HG02623 (cell line): ENCODE measurements at regions not wholly inside any gene's neighbourhood (a gene's known extent, or its start where the extent isn't known, plus 50 kb on each side); places are given as distances from the start of the nearest gene placed in this dataset.
"Not testable (repeated sequence)": the region's sequence is repeated elsewhere in the genome, so short reads cannot be mapped to it uniquely, and the experiment has no call there.

Source experiments
- ATAC-seq: cut with Tn5 transposase; IDR thresholded peaks from one replicate; pipeline ENCODE4 v1.9.1; 2021; ENCODE audit warnings: moderate library complexity; ENCODE audit not compliant: unreplicated experiment

GRCh38 chr2:210955591-210955990, 399.2 kb downstream of the CPS1 start:
- no peak for ATAC-seq

- ATAC-seq = no peak
Measured at GRCh38 chr2:210956101-210956500, 399.7 kb downstream of the CPS1 start.

- ATAC-seq = no peak
Measured at GRCh38 chr2:210961249-210961648, 404.9 kb downstream of the CPS1 start.

GRCh38 chr2:210963386-210963785, 407.0 kb downstream of the CPS1 start:
- no peak for ATAC-seq

- ATAC-seq = no peak
Measured at GRCh38 chr2:210964141-210964764, 407.9 kb downstream of the CPS1 start.

- ATAC-seq = no peak
Measured at GRCh38 chr2:210965472-210965871, 409.1 kb downstream of the CPS1 start.

GRCh38 chr2:210966330-210966729, 409.9 kb downstream of the CPS1 start:
- ATAC-seq = no peak

- no peak for ATAC-seq
Measured at GRCh38 chr2:210971431-210971830, 415.0 kb downstream of the CPS1 start.

GRCh38 chr2:210986806-210987205, 430.4 kb downstream of the CPS1 start:
- not testable (repeated sequence) for ATAC-seq

GRCh38 chr2:210991107-210991506, 434.7 kb downstream of the CPS1 start:
- no peak for ATAC-seq

- ATAC-seq = no peak
Measured at GRCh38 chr2:210994104-210994503, 437.7 kb downstream of the CPS1 start.

GRCh38 chr2:210997373-210997772, 441.0 kb downstream of the CPS1 start:
- ATAC-seq = no peak

GRCh38 chr2:210998334-210998733, 441.9 kb downstream of the CPS1 start:
- no peak for ATAC-seq

- no peak for ATAC-seq
Measured at GRCh38 chr2:211014376-211014775, 458.0 kb downstream of the CPS1 start.

GRCh38 chr2:211014906-211015305, 458.5 kb downstream of the CPS1 start:
- no peak for ATAC-seq

GRCh38 chr2:211025089-211025488, 468.7 kb downstream of the CPS1 start:
- not testable (repeated sequence) for ATAC-seq

GRCh38 chr2:211026109-211026508, 469.7 kb downstream of the CPS1 start:
- ATAC-seq = no peak

- no peak for ATAC-seq
Measured at GRCh38 chr2:211027976-211028375, 471.6 kb downstream of the CPS1 start.

GRCh38 chr2:211033765-211034164, 477.4 kb downstream of the CPS1 start:
- ATAC-seq = peak; percentile 41

- peak; percentile 54 for ATAC-seq
Measured at GRCh38 chr2:211035548-211036185, 479.3 kb downstream of the CPS1 start.

- no peak for ATAC-seq
Measured at GRCh38 chr2:211045025-211045424, 488.6 kb downstream of the CPS1 start.

- ATAC-seq = no peak
Measured at GRCh38 chr2:211049321-211050018, 493.1 kb downstream of the CPS1 start.
